Lung microvascular endothelial cell (primary cell): ENCODE measurements at regions not wholly inside any gene's neighbourhood (a gene's known extent, or its start where the extent isn't known, plus 50 kb on each side); places are given as distances from the start of the nearest gene placed in this dataset.

ENCODE experiments used
- DNase-seq, 2 donors: peaks; one replicate each; pipeline versions ENCODE4 v3.0.0 to v3.0.0-alpha.2; 2010; ENCODE audit warnings: low read depth in 2 of 2

DNA sequence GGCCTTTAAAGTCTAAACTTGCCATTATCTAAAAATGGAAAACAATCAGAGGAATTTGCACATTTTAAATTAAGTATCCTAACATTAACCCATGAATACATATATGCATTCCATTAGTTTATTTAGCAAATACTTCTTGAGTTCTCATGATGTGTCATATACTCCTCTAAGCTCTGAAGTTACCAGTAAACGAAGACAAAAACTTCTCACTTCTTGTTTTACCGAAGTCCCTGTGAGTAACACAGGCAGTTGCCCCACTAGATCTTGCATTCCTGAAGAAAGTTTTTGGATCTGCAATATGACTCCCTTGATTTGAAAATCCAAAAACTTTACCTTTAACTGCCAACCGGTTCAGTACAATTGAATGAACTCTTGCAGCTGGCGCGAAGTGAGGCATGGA lies 439.0 kb upstream of the MPDZ start:
- DNase-seq: no peak

- DNase-seq: no peak
These were observed 438.6 kb upstream of the MPDZ start for GRCh38 chr9:13718086-13718485.

DNA sequence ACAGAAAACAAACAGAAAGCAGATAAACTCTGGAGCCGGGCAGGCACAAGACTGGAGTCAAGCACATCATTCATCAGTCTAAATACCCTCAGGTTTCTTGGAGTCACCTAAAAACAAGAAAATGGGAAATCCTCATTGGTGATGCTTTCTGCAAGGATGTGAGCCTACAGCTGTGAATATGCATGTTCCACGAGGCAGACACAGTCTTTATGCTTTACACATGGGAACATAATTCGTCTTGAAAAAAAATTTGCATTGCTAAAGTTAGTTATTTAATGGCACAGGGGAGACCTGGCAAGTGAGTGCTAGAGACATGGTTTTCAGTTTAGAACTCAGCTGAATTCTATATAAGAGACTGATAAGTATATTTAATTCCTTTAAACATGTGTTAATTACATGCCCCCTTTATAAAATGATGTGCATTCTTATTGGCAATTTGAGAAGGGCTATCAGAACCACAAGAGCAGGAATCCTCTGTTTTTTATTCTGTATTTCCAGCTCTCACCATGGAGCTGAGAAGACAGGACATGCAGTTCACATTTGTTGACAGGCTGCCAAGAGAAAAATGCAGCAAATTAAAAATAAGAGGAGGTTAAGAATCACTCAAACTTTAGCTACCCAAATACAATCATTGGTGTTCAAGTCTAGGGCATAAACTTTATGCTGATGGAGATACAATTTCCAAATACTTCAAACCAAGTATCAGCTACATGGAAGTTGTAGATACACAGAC lies 438.0 kb upstream of the MPDZ start:
- DNase-seq: peak; percentile 16 to 66

DNA sequence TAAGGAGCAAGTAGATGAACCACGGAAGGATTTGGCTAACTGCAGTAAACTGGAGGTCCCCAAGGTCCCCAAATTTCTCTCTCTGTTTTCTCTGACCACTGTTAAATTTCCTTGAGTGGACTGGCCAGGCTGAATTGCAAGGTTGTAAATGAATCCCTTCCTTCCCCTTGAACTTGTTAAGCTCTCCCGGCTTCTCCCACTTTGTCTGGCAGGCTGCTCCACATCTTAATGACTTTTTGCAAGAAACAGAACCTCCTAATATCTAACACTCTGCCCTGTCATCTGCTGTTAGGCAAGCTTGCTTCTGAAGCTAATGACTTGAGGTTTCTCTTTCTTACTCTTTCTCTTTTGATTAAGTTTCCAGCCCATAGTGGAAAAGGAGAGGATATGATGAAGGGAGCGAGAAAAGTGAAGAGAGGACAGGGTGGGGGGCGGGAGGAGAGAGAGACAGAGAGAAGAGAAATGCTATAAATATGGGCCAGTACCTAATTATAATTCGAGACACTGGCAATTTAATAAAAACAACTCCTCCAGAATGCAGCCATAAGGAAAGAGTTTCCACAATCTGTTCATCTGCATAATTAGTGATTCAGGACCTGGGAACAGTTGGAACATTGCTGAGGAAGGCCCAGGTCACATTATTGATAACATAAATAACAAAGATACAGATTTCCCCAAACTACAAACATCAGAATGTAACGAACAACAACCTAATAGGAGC lies 437.3 kb upstream of the MPDZ start:
- no peak for DNase-seq

DNA sequence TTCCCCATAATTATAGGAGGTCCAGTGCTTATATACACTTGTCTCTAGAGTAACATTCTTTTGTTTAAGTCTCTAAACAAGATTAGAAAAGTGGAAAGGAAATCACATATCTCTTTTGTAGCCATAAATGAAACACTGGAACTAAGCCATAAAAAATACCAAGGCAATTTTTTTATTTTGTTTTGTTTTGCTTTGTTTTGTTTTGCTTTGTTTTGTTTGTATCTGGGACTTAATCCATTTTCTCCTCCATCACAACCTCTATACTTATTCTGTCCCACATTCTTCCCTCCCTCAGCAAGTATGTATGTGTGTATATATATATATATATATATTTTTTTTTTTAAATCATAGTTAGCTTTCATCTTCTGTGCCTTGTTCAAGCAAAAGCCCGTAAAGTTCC lies 436.6 kb upstream of the MPDZ start:
- DNase-seq: no peak

DNA sequence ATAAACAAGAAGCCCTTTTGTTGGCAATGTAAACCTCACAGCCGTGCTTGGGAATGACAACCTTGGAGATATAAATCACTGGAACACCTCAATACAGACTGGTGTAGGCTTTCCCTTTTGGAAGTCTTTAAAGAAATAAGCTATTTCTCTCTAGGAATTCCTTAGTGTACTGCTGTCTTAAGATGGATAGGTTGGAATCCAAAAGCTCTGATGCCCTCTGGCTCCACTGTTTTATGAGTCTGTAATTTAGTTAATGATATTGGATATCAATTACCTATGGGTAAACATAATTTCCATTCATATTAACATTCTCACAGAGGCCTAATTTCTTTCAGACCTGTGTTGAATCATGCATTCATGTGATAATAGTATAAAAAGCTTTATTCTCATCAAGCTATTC lies 435.9 kb upstream of the MPDZ start:
- no peak for DNase-seq

DNA sequence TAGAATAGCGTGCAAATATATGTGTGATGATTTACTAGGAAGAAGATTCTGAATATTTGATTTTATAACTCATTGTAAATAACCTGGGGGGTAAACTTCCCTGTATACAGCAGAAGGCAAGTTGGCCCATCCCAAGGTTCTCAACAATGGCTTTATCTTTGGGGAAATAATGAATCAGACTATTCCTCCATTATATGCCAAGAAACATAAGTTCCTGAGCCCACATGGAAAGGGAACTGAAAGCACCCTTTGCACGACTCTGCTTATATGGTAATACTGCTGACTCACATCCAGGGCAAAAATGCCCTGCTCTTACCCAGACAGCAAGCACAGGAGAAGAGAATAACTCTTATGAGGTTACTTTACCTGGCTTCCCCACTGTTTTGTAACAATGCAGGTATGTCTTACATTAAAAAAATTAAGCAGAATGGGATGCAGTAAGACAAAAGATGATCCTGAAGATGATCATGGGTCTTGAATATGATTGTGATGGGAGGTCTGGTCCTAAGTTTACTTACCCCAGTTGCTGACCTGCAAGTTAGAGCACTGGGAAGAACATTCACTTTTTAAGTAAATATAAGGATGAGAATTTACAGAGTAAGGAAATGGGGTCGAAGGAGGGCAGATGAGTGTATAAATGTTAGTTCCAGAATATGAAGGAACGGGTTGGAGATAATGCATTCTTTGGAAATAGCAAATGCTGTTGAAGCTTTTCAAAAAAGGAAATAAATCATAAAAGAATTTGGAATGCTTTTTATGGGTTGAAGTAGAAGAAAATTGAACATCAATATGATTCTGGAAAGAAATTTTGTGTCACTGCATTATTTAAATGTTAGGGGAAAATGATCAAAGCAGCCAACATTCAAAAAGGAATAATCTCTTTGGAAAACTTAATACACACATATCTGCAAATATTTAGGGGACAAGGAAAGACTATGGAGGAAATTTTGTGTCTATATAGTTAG lies 428.4 kb upstream of the MPDZ start:
- peak; percentile 88 to 96 for DNase-seq

GRCh38 chr9:13705918-13706317 lies 426.4 kb upstream of the MPDZ start:
- DNase-seq: peak in 1 of 2 donors; percentile 45

DNA sequence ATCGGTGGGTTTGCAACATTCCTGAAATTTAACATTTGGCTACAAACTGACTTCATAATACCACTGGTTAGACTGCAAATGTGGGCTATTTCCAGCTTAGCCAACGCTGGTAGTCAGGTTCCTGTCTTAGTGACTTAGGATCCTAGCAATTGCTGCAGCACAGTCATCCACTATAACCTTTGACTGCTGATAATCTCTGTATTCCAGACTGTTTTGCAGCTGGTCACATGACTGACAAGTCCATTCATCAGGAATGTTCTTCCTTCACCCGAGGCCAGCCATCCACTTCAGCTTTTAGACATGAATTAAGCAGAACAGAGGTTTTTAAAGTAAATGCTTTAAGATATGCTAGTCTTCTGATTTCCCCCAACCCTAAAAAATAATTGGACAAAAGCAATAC lies 425.9 kb upstream of the MPDZ start:
- DNase-seq: peak in 1 of 2 donors; percentile 60

DNA sequence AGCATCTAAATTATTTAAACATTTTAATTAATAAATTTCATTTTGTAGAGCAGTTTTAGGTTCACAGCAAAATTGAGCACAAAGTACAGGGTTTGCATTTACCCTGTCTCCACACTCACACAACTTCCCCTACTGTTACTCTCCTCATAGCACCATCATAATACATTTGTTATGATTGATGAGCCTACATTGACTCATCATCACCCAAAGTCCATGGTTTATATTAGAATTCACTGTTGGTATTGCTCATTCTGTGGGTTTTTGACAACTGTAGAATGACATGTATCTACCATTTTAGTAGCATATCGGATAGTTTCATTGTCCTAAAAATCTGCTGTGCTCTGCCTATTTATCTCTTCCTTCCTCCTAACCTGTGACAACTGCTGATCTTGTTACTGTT lies 411.1 kb upstream of the MPDZ start:
- peak in 1 of 2 donors; percentile 75 for DNase-seq

DNA sequence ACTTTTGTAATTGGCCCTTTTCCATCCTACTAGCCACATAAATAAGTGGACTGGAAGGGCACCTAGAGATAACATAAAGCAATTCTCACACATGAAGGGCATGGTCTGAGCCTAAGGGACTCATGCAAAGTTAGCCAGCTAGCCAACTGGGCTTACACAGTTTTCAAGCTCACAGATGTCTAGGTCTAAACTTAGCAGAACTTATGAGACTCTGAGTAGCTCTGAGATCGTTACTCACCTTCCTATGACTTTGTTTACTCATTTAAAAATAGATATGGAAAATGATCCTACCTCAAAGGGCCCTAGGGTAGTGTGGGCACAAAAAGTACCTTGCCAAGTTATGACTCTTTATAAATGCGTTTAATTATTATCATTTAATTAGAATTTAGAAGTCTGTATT lies 410.4 kb upstream of the MPDZ start:
- peak in 1 of 2 donors; percentile 28 for DNase-seq

DNA sequence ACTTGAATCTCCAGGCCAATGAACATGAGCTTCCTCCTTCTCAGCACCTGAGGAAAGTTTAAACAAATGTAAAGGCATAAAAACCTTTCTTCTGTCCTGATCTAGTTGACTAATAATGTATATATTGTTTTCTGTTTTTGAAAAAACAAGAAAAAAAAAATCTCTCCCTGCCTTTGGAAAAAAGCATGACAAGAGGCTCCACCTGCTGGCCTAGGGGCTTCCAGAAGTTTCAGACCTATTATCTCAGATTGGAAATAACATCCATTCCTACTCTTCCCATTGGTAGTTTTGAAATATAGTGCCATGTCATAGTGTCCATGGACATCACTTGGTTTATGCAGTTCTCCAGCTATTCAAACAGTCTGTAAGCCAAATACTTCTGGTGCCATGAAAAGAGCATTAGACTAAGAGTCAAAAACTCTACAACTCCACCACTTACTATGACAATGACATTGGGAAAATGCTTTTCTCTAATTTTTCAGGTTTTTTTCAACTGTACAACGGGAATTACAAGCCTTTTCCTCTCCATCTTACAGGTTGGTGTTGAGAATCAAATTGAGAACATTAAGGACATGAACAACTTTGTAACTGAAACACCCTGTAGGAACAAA lies 409.6 kb upstream of the MPDZ start:
- peak; percentile 59 to 84 for DNase-seq

DNA sequence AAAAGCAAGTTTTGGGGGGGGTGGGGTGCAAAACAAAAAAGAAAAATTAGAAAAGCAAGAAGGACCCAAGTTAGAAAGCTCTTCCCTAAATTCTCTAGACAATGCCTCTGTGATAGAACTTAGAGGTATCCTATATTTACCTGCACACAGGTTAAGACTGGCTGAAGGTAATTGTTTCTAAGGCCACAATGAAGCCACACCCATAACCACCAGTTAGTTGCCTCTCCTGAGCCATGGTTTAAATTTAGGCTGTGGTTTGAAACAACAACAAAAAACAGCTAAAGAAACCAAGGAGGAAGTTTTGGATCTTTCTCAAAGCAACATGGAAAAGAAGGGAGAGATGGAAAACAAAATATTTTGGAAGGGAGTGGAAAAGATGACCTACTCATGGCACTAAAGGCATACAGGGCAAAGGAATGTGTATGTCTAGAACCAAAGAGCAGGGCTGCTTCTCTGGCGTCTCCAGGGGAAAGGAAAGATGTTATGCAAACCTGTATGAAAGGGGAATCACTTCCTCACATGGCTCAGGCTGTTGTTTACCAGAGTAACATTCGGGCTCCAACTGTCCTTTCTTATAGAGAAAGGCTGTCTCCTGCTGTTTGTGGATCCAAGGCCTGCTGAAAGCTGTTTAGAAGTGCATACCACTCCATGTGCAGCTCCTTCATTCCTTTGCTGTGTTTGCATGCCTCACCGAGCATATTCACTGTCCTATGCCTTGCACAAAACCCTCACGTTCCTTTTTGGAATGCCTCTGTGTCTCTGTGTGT lies 408.9 kb upstream of the MPDZ start:
- DNase-seq: peak; percentile 5 to 39

GRCh38 chr9:13684656-13685055 lies 405.2 kb upstream of the MPDZ start:
- peak in 1 of 2 donors; percentile 54 for DNase-seq

DNA sequence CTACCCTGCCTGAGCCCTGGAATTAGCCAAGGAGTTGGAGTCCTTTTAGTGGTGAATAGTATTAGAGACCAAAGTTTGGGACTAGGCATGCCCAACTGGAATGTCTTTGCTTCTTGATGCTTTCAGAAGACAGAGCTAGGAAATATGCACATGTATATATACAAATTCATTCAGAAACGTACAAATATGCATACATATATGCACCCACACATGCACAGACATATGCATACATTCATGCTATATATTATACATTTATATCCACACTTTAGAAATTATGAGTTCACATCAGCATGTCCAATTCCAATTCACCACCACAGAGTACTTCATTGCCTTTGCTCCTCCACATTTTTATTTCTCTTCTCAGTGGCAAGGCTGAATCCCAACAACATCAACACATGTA lies 398.3 kb upstream of the MPDZ start:
- DNase-seq: no peak

- DNase-seq: no peak
These were observed 396.1 kb upstream of the MPDZ start for GRCh38 chr9:13675638-13676000.

- peak in 1 of 2 donors; percentile 21 for DNase-seq
These were observed 395.6 kb upstream of the MPDZ start for GRCh38 chr9:13674926-13675637.

DNA sequence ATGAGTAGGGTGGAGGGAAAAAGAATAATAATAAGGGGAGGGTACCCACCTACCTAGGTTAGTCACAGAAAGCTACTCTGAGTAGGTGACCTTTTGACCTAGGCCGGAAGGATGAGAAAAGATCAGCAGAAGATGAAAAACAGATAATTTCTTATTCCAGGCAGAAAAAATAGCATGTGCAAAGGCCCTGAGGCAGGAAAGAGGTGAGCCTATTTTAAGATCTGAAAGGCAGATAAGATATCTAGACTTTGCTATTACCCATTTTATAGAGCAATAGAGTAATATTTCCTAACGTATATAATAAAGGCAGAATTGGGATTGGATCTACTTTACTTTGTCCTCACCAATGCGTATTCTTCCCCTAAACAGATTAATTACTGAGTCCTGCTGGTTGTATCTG lies 393.9 kb upstream of the MPDZ start:
- DNase-seq: no peak

GRCh38 chr9:13665418-13666066 lies 386.1 kb upstream of the MPDZ start:
- DNase-seq: peak; percentile 24 to 33

DNA sequence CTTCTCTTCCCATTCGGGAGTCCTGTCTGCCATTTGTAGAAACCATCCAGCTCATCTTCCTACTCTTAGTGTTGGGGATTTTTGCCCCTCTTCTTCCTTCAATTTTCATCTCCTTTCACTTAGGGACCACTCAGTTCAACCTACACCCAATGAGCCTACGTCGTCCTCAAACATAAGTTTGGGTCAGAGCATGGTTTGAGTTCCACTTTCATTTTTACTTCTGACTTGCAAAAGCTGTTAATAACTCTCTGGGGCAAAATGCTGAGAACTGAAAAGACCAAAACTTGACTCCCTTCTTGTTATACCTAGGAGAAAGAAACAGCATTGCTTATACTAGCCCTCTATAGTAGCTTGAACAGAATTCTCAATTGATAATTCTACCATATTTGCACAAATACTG lies 381.5 kb upstream of the MPDZ start:
- peak in 1 of 2 donors; percentile 4 for DNase-seq
